Stimulated activated memory B cell treated with anti-CD40 and anti-IgM and Interleukin-4, amounts not matched to agents 10 μg/mL and 1 μg/mL and 100 μg/mL, for 72 hours (primary cell): ENCODE measurements at regions not wholly inside any gene's neighbourhood (a gene's known extent, or its start where the extent isn't known, plus 50 kb on each side); places are given as distances from the start of the nearest gene placed in this dataset.
"Not testable (repeated sequence)": the region's sequence is repeated elsewhere in the genome, so short reads cannot be mapped to it uniquely, and the experiment has no call there.

Experiments
- ATAC-seq: fragments of 150-1000 bp; cut with Tn5 transposase; 2 replicates; pipeline ENCODE4 v1.10.0; 2021
- H3K27ac Mint-ChIP-seq: one replicate; pipeline ENCODE4 v1.8.0; 2022; ENCODE audit warnings: mild to moderate bottlenecking, mixed read lengths
- H3K27me3 Mint-ChIP-seq: one replicate; pipeline ENCODE4 v1.8.0; 2022; ENCODE audit warnings: mixed read lengths
- H3K36me3 Mint-ChIP-seq: one replicate; pipeline ENCODE4 v1.8.0; 2022; ENCODE audit warnings: mixed read lengths
- H3K4me1 Mint-ChIP-seq: one replicate; pipeline ENCODE4 v1.8.0; 2022; ENCODE audit warnings: mixed read lengths
- H3K4me3 Mint-ChIP-seq: one replicate; pipeline ENCODE4 v1.8.0; 2022; ENCODE audit warnings: mild to moderate bottlenecking, moderate library complexity, mixed read lengths
- H3K9me3 Mint-ChIP-seq: one replicate; pipeline ENCODE4 v1.8.0; 2022; ENCODE audit warnings: mixed read lengths

DNA sequence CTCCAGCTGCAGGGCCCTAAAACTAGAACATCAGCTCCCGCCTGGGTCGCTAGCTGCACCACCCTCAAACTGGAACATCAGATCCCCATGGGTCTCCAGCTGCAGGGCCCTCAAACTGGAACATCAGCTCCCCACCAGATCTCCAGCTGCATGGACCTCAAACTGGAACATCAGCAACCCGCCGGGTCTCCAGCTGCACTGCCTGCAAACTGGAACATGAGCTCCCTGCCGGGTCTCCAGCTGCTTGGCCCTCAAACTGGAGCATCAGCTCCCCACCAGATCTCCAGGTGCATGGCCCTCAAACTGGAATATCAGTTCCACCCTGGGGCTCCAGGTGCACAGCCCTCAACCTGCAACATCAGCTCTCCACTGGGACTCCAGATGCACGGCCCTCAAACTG lies 82.7 kb downstream of the TFRC start:
- H3K27ac Mint-ChIP-seq, ATAC-seq, H3K9me3 Mint-ChIP-seq, H3K27me3 Mint-ChIP-seq, H3K4me1 Mint-ChIP-seq, H3K36me3 Mint-ChIP-seq, H3K4me3 Mint-ChIP-seq: not testable (repeated sequence)

DNA sequence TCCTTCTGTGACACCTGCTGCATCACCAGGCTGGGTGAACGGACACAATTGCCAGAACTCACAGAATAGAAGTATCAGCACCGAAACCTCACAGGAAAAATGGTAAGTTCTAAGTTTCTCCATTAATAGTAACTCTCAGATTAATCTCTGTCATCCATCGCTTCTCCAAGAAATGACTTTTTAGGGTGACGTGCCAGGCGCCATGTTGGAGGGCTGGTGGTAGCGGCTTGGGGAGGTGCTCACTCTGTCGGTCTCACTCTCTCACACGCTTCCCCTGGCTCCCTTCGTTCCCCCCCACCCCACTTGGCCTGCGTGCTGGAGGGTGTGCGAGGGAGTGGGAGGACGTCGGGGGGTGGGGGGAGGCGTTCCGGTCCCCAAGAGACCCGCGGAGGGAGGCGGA lies 85.6 kb downstream of the TFRC start:
- H3K4me1 Mint-ChIP-seq, H3K36me3 Mint-ChIP-seq, H3K4me3 Mint-ChIP-seq, H3K27ac Mint-ChIP-seq, H3K9me3 Mint-ChIP-seq, ATAC-seq, H3K27me3 Mint-ChIP-seq: not testable (repeated sequence)

DNA sequence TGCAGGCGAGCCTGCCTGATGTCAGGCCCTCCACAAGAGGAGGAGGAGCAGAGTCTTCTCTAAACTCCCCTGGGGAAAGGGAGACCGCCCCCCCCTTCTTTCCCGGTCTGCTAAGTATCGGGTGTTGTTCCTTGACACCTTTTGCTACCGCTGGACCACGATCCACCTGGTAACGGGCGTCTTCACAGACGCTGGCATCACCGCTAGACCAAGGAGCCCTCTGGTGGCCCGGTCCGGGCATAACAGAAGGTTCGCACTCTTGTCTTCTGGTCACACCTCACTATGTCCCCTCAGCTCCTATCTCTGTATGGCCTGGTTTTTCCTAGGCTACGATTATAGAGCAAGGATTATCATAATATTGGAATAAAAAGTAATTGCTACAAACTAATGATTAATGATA lies 86.0 kb upstream of the TNK2 start:
- H3K9me3 Mint-ChIP-seq, H3K4me3 Mint-ChIP-seq, H3K36me3 Mint-ChIP-seq, H3K4me1 Mint-ChIP-seq, H3K27ac Mint-ChIP-seq, H3K27me3 Mint-ChIP-seq, ATAC-seq: not testable (repeated sequence)

DNA sequence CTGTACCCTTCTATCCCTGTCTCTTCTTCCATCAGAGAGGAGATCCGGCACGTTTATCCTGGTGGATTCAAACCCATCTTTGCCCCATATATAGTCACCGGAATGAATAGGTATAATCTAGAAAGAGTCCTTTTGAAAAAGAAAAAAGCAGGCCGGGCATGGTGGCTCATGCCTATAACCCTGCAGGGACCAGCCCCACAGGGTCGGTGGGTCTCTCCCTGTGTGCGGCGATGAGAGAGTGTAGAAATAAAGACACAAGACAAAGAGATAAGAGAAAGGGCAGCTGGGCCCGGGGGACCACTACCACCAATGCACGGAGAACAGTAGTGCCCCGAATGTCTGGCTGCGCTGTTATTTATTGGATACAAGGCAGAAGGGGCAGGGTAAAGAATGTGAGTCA lies 85.3 kb upstream of the TNK2 start:
- not testable (repeated sequence) for H3K27me3 Mint-ChIP-seq, H3K4me1 Mint-ChIP-seq, ATAC-seq, H3K36me3 Mint-ChIP-seq, H3K27ac Mint-ChIP-seq, H3K4me3 Mint-ChIP-seq, H3K9me3 Mint-ChIP-seq

DNA sequence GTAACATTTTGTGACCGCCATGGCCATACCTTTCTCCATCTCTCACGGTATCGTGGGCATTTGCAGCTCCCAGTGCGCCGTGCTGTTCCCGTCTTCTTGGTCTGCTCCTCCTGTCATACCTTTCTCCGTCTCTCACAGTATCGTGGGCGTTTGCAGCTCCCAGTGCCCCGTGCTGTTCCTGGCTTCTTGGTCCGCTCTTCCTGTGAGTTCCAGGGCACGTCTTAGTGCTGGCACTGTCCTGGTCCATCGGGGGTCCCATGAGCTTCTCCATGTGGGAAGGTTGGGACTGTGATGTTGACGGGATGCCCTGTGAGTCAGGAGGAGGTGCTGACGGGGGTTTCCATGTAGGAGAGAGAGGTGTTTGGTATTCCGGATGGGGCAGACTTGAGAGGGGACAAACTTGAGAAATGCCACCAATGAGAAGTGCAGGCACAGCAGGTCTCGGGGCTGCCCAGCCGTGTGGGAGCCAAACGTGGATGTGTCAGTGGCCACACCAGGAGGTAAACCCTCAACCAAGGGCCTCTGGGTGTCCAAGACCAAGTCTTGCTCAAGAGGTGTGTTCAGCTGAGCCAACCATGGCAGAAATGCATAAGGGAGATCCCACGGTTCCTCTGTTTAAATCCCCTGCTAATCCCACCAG lies 84.7 kb upstream of the TNK2 start:
- H3K27ac Mint-ChIP-seq, H3K4me3 Mint-ChIP-seq: not testable (repeated sequence)

DNA sequence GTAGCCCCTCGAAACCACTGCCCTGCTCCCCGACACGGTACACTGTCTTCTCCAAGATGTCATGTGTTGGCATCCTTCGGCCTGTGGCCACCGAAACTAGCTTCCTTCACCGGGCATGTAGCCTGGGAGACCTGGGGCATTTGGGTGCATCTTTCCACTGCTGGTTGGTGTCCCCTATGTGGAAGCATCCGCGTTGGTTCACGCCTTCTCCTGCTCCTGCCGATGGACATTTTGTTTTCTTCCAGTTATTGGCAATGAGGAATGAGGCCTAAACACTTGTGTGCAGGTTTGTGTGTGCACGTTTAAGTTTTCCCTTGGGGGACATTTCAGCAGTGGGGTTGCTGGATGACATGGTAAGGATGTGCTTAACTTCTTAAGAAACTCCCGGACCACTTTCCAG lies 83.6 kb upstream of the TNK2 start:
- H3K27me3 Mint-ChIP-seq, H3K4me1 Mint-ChIP-seq, ATAC-seq, H3K36me3 Mint-ChIP-seq, H3K27ac Mint-ChIP-seq, H3K9me3 Mint-ChIP-seq, H3K4me3 Mint-ChIP-seq: not testable (repeated sequence)

More for the DNA sequence above, 84.7 kb upstream of the TNK2 start:
- not testable (repeated sequence) for H3K36me3 Mint-ChIP-seq, ATAC-seq, H3K9me3 Mint-ChIP-seq, H3K4me1 Mint-ChIP-seq, H3K27me3 Mint-ChIP-seq

DNA sequence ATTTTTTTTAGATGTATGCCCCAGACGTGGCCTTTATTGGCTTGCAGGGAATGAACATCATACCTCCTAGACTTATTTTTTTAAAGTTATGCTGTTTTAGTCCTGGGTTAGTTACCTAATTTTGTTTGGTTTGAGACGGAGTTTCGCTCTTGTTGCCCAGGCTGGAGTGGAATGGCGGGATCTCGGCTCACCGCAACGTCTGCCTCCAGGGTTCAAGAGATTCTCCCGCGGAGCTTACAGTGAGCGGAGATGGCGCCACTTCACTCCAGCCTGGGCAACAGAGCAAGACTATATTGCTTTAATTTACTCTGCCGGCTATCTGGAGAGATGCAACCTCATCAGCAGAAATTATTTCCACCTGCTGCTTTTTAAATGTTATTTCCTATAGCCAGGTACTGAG lies 82.9 kb upstream of the TNK2 start:
- H3K9me3 Mint-ChIP-seq, H3K36me3 Mint-ChIP-seq, H3K27me3 Mint-ChIP-seq, H3K4me1 Mint-ChIP-seq, ATAC-seq: not testable (repeated sequence)
- Mint-ChIP-seq H3K27ac (peak overlapping the region; percentile 67), H3K4me3 (peak overlapping the region; percentile 71)

DNA sequence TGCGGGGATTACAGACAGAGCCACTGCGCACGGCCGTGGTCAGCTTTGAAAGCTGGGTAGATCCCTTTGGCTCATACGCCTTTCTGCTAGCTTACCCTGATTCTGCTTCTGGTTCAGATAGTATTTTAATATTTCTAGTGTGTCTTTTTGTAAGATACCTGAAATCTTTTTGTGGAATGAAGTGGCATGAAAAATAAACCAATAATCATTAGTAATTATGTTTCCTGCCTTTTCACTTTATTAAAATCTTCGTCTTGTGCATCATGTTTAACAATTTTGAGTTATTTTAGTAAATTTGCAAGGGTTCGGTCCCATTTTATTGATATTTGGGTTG lies 82.5 kb upstream of the TNK2 start:
- H3K27me3 Mint-ChIP-seq, H3K9me3 Mint-ChIP-seq, H3K36me3 Mint-ChIP-seq, ATAC-seq, H3K4me1 Mint-ChIP-seq: not testable (repeated sequence)
- Mint-ChIP-seq H3K27ac (peak overlapping the region; percentile 67), H3K4me3 (peak overlapping the region; percentile 71)

DNA sequence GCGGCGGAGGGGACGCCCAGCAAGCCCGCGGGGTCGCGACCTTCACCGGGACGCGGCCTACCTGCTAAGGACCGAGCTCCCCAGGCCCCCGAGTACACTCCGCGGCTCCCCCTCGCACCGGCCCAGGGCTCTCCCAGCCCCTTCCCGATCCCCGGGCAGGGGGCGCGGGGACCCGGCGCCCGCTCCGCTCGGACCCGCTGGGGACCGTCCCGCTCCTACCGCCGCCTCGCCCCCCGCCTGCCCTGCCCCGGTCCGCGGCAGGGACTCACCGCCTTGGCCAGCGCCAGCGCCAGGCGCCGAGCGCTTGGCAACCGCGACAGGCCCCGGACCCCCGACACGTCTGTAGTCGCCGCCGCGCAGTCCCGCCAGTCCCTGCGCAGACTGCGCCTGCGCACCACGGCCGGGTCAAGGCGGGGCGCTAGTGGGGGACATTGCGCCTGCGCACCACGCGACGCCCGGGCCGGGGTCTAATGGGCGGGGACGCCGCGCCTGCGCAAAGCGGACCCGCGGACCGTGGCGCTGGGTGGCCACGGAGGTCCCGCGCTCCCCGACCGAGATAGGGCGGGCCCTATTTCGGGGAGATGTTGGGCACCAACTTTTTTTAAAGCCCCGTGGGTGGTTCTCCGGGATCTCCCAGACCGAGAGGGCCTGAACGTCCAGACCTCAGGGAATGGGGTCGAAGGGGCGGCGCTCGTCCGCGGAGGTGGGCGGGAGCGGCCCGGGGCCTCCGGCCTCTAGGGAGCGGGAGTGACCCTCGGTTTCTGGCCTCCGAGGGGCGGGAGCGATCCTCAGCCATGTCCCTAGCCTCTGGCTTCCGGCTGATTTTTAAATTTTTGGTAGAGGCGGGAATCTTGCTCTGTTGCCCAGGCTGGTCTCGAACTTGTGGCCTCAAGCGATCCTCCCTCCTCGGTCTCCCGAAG lies 81.8 kb upstream of the TNK2 start:
- not testable (repeated sequence) for H3K4me1 Mint-ChIP-seq, H3K9me3 Mint-ChIP-seq
- peak overlapping the region; percentile 71 for H3K4me3 Mint-ChIP-seq

DNA sequence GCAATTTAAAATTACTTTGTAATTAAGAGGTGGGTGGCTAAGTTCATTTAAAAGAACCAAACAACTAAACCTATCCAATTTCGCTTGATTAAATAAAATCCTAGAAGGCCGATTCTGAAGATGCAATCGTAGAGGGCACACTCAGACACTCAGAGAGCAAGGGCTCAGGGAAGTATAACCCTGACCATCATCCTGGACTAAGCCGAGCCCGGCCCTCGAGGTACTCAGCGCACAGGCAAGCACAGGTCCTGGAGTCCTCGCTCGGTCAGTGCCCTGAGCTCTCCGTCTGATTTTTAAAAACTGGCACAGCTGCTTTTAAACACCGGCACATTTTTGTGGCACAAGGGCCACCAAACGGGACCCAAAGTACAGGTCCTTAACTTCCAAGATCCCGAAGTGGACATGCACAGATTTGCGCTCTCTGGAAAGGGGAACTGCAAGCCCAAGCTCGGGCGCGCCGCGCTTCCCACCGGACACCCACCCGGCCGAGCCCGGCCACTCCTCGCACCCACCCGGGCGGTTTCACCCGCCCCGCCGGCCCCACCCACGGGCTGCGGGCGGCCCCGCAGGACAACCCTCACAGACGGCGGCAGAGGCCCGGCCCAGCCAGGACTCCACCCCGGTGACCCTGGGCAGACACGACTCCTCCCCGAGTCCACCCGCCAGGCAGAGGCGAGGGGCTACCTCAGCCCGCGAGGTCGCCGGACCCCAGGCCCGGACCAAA lies 81.0 kb upstream of the TNK2 start:
- H3K4me3 Mint-ChIP-seq, H3K4me1 Mint-ChIP-seq, H3K9me3 Mint-ChIP-seq, H3K27me3 Mint-ChIP-seq, H3K27ac Mint-ChIP-seq, H3K36me3 Mint-ChIP-seq: not testable (repeated sequence)
- peak; percentile 73 for ATAC-seq

More for the DNA sequence above, 81.8 kb upstream of the TNK2 start:
- H3K36me3 Mint-ChIP-seq, H3K27me3 Mint-ChIP-seq: not testable (repeated sequence)
- peak; percentile 96 for ATAC-seq
- H3K27ac Mint-ChIP-seq, result peak overlapping the region; percentile 67

DNA sequence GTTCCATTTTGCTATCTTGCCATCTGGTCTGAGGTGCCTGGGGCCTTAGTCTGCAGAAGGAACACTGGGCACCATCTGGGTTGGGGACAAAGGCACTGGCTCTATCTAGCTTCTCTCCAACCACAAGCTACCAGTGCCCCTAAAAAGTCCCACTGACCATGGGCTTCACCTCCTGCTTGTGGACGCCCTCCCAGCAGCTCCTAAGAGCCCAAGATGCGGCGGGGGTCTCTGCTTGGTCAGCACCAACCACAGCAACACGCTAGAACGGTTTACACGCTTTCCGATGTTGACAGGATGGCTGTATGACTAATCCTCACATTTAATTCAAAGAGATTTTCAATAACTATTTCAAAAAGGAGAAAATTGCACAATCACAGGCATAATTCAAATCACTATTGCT lies 80.4 kb upstream of the TNK2 start:
- not testable (repeated sequence) for H3K4me1 Mint-ChIP-seq, H3K9me3 Mint-ChIP-seq, H3K27ac Mint-ChIP-seq, H3K36me3 Mint-ChIP-seq, H3K27me3 Mint-ChIP-seq, ATAC-seq
- peak overlapping the region; percentile 48 for H3K4me3 Mint-ChIP-seq

DNA sequence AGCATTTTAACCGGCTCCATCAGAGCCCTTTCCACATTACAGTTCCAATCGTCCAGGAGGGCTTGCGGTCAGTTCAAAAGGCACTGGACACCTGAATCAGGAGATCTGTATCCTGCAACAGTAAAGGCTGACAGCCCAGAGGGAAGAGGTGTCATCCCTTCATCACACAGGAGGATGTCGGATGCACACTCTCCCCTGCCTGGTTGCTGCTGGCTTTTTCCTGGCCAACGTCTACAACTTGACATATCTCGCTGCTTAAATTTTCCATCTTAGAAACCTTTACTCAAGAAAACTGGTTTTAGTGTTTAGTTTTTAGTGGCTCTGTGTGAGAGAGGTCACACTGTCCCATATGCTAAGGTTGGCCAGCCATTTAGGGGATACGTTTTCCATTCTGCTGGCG lies 78.7 kb upstream of the TNK2 start:
- not testable (repeated sequence) for H3K4me3 Mint-ChIP-seq, H3K9me3 Mint-ChIP-seq, H3K27me3 Mint-ChIP-seq, H3K27ac Mint-ChIP-seq, H3K4me1 Mint-ChIP-seq, H3K36me3 Mint-ChIP-seq, ATAC-seq

DNA sequence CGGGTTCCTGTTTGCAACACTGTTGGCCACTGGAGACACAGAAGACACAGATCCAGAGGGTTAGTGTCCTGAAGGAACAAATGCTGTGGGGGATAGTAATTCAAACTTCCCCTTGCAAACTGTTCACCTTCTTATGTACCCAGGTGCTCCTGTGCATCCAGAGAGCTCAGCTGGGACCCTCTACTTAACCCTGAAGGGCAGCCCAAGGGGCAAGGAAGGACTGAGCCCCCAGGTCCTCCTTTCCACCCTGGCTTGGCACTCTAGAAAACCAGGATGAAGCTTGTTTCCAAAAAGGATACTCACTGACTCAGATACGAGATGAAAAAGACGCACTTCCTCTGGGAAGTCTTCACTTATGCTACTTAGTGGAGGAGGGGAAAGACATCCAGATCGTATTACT lies 78.2 kb upstream of the TNK2 start:
- H3K27ac Mint-ChIP-seq, H3K27me3 Mint-ChIP-seq, H3K4me1 Mint-ChIP-seq, H3K36me3 Mint-ChIP-seq, H3K9me3 Mint-ChIP-seq, H3K4me3 Mint-ChIP-seq, ATAC-seq: not testable (repeated sequence)

DNA sequence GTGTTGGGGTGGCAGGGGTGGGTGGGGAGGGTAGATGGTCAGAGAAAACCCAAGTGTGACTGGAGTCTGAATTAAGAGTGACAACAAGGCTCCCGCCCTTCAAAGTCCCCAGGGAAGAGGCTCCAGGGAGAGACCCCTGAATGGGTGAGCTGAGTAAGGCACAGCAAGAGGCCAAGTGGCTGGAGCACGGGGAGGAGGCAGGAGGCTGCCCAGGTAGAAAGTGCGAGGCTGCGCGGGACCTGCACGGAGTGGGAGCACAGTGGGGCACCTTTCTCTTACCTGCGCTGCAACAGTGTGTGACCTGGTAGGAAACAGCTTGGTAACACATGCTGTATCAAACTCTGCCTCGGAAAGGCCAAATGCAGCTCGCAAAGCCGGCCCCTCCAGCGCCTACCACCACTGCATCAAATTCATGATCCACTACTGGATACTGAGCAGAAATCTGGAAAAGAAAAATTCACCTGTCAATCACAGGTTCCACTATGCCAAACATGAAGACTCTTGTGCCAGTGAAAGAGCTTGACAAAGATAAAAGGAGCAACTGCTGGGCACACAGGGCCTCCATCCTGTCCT lies 77.1 kb upstream of the TNK2 start:
- not testable (repeated sequence) for H3K4me3 Mint-ChIP-seq, H3K36me3 Mint-ChIP-seq, H3K9me3 Mint-ChIP-seq, H3K27me3 Mint-ChIP-seq, H3K27ac Mint-ChIP-seq, H3K4me1 Mint-ChIP-seq, ATAC-seq

DNA sequence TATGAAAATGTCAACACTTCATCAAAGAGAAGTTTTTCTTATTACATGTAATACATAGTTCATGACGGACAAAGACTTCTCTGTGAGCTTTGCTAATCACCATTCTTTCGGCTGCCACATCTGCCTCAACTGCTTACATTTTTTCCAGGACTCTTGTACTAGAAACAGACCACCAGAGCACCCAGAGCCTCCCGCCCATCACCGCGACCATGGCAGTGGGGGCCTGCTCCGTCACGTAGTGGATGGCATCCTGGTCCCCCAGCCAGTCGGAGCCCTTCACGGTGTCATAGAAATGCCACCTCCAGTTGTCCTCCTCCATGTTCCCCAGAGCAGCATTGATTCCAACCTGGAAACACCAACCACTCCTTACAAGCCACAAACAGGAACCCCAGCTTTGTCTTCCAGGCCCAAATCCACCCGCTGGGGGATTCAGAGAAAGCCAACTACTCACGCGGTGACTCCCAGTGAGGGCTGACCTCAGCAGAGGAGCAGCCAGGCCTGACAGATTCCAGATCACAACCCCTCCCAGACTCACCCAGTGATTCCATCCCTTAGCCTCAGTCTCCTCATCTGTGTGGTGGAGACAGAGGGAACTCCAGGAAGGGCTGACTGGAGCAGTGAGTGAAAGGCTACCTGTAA lies 76.2 kb upstream of the TNK2 start:
- not testable (repeated sequence) for H3K9me3 Mint-ChIP-seq, ATAC-seq, H3K4me3 Mint-ChIP-seq, H3K27ac Mint-ChIP-seq, H3K4me1 Mint-ChIP-seq, H3K27me3 Mint-ChIP-seq
- peaks cover 11% of the 10 kb centered on the region for H3K36me3 Mint-ChIP-seq
